Stimulated activated CD4-positive, alpha-beta T cell treated with anti-CD3 and anti-CD28 coated beads, Interleukin-15, amount 100 ng/mL, for 48 hours (primary cell): ENCODE measurements at regions not wholly inside any gene's neighbourhood (a gene's known extent, or its start where the extent isn't known, plus 50 kb on each side); places are given as distances from the start of the nearest gene placed in this dataset.
"Not testable (repeated sequence)": the region's sequence is repeated elsewhere in the genome, so short reads cannot be mapped to it uniquely, and the experiment has no call there.

Experiments used
- DNase-seq, 2 donors: peaks; one replicate each; pipeline ENCODE4 v3.0.0-alpha.2; 2020; ENCODE audit warnings: low read depth in 2 of 2

DNA sequence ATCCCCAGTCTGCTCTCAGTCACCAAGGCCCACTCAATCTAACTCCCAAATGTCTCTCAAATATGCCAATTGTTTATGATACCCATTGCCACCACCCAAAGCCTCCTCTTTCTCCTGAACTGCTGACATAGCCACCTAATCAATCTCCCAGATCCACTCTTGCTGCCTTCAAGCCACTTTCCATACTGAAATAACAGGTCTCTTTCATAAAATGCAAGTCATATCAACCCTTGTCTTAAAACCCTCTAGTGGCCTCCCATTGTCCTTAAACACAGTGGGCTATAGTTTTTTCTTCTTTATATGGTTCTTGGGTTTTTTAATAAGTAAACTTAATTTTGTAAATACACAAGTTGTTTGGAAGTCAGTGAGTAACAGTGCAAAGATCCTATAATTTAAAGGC, 155.2 kb upstream of the ZC3H12C start:
- no peak for DNase-seq

DNA sequence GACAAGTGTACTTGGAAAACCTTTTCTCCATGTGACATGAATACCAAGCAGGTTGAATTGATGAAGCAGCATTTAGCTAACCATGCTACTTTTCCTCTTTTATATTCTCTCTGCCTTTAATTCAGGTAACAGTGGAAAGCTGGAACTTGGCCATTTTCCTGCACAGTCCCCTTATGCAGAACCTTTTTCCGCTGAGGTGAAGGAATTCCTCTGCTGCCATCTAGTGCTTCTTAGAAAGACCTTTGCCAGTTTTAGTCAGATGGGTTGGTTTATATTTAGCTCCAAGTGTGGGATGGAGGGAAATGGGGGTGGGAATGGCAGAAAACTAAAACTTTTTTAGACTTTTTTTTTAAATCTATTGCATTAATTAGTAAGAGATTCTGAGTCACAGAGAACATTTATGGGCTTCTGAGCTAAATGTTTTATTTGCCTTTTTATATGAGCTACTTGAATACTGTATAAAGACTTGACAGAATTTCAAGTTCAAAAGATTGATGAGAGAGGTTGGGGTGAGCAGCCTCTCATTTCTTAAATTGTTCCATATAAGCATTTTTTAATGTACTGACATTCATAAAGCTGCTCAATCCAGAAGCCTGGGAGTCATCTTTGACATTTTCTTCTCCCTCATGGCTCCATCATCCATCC, 153.9 kb upstream of the ZC3H12C start:
- no peak for DNase-seq

DNA sequence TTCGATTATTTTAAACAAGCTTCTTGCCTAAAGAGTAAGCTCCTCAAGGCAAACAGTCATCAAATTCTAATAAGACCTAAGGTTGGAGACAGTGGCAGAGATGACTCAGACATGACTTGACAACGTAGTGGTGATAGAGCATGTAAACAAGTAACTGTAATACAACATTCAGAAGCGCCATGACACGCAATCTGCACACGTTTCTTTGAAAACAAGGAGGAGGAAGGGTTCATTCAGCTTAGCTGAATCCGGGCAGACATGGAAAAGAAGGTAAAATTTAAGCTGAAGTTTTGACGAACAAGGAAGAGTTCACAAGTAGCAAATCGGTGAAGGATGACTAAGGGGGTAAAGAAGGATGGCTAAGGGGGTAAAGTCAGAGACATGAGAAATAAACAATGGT, 152.4 kb upstream of the ZC3H12C start:
- DNase-seq: no peak

DNA sequence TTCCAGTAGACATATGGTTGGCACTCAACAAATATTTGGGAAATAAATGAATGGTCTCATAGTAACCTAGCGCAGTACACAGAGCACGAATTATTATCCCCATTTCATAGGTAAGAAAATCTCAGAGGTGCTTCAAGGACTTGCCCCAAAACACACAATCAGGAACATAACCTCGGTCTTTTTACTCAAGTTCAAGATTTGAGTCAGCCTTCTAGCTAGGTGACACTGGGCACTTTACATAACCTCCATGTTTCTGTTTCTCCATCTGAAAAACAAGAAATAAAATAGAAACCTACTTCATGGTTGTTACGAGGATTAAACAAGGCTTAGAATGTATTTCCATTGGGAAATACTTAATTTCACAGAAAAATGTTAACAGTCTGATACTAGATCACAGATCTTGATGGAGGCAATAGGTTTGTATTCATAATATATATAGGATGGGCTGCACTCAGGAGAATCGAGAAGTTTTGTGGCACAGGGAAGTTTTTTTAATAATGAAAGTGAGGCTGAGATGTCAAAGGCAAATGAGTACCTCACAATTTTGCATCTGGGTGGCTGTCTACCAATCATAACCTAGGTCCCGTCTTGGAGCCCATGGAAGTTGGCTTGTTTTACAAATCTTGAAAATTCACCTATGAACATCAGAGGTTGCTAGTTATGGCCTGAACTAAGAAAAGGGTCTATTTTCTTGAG, 147.4 kb upstream of the ZC3H12C start:
- DNase-seq: no peak

DNA sequence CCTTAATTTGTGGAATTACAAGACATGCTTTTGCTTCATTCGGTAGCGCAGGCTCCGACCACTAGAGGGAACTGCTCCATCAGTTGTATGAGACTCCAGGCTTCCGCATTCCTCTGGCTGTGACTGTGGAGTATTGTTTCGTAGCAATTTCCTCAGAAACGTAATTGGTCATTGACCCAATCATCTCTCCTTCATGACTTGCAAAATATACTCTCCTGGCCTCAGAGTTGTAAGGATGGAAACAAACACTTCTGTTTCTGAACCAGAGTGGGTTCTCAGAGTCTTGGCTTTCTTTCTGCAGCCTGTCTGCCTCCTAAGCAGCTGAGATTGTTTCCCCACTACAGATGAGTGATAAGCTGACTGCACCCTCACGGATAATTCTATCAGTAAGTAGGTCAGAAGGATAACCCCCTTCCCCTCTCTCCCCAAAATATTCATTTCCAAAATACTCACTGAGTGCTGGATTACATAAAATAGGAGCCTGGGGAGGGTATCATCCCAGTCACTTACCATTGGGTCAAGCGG, 146.8 kb upstream of the ZC3H12C start:
- peak; percentile 22 to 41 for DNase-seq

DNA sequence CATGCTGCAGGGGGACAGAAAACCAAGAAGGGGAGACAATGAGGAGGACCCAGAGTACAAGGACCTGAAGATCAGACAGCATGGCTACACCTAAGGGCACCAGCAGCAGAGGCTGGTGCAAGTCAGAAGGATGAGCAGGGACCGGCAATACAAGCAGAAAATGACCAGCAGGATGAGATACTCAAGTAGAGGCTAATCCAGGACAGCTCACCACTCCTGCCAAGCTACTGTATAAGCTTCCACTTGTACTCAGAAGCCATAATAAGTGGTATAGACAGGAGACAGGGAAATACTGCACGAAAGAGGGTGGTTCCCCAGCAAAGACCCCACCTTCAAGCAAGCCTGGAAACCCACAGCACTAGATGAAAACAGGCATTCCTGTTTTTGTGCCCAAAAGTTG, 138.7 kb upstream of the ZC3H12C start:
- no peak for DNase-seq

DNA sequence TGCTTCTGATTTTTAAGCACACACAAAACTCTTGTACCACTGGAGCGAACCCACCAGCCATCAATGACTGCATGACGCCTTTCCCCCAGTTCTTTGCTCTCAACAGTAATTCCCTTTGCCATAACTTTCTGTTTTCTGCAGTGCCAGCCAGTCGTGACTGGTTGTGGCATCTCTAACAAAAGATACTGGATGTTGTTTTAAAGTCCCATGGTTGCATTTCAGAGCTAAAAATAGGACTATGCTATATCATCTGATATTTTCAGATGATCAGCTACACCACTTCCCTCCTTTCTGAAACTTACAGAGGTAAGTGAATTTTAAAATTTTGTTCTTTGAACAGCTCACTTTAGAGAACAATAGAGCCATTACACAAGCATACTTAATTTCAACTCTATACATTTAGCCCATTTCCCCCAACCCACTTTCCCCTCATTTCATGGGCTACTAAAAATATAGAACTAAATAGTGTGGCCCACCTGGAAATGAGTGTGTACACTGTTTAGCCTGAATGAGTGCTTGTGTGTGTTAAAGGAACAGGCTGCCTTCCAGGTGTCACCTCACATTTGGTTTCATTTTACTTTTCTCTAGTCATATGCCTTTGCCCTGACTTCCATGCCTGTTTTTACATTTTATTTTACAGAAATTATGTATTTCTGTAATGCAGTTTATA, 136.9 kb upstream of the ZC3H12C start:
- no peak for DNase-seq

DNA sequence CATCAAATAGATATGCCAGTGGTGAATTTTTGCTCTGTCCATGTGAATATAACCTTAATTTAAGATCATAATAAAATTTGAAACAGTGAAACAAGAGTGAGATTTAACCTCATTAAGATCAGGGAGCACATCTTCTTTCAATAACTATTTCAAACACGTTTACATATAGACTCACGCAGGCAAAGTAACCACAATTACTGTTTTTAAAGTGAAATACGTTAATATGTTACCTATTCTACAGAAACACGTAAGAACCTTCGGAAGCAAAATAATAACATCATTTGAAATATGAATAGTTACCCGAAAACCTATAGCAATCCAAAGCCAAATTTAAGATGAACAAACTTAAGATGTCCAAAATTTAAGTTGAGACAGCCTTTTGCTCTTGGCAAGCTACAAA, 136.2 kb upstream of the ZC3H12C start:
- DNase-seq: no peak

DNA sequence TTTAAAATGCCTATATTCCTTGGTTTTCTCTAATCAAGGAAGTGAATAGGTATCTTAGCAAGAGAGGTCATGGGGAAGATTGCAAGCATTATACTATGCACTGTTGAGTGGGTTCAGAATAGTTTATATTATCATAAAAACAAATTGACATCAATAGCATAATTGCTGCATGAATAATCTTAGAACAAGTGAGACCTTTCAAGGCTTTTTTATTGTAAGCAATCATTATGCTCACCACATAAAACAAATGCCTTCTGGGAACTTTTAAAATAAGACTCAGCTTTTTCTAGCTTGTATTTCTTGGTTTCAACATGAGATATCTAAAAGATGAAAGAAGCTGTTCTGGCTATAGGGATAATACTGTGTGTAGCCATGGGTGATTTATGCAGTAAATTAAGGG, 135.6 kb upstream of the ZC3H12C start:
- no peak for DNase-seq

DNA sequence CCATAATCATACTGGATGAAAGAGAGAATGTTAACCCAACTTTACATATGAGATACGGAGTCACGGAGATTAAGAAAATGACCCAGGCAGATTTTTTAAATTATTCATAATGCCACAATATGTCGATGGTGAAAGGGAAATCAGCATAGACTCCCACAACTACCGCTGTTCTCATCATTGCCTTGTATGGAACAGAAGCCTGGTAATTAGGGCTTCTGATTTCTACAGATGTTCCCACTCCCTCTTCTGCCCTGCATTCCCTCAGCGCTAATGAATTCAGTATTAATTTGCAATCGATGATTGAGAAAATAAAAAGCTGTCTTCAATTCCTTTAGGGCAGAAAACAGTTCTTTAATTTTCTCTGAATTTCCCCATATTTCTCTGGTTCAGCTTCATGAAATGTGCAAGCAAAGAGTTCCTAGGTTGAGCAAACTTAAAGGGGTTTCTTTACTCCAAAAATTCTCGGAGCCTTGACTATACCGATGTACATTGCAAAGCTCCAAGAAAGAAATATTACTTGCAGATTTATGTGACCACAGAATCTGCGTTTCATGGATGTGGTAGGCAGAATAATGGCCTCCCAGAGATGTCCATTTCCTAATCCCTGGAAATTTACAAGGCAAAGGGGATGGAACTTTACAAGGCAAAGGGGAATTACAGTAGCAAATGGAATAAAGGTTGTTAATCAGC, 134.9 kb upstream of the ZC3H12C start:
- DNase-seq: no peak

DNA sequence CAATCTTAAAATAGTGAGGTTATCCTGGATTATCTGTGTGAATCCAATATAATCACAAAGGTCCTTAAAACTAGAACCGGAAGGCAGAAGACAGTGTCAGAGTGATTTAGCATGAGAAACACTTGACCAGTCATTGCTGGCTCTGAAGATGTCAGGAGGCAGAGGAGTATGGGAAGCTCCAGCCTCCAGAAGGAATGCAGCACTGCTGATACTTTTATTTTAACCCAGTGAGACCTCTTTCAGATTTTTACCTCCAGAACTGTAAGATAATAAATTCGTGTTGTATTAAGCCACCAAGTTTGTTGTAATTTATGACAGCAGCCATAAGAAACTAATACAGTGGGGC, 134.4 kb upstream of the ZC3H12C start:
- no peak for DNase-seq

DNA sequence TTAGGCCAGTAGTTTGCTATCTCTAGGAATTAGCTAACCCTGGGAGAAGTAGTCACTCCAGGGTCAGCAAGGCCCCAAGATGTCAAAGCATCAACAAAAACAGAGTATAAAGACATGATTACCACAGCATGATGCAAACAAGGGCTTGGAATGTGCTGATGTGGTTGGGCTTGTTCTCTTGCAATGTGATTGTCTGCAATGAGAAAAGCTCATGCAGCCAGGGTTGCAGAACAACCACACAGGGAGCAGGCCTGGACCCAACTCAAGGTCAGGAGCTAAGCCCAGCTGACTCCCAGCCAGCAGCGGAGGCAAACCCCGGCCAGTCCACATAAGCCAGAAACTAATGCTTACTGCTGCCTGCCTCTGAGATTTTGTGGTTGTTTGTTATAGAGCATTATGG, 132.4 kb upstream of the ZC3H12C start:
- DNase-seq: no peak

DNA sequence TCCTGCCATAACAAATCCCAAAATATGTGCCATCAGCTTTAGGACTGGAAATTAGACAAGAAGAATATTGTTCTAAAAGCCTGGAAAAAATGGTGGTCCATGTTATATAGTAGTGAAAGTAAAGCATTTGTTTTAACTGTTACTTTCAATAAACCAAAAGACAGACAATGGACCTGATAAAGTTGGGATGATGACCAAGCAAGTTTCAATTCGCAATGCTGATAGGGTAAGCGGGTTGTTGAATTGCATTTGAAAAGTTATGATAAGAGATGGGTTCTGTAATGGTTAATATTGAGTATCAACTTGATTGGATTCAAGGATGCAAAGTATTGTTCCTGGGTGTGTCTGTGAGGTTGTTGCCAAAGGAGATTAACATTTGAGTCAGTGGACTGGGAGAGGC, 131.9 kb upstream of the ZC3H12C start:
- no peak for DNase-seq

DNA sequence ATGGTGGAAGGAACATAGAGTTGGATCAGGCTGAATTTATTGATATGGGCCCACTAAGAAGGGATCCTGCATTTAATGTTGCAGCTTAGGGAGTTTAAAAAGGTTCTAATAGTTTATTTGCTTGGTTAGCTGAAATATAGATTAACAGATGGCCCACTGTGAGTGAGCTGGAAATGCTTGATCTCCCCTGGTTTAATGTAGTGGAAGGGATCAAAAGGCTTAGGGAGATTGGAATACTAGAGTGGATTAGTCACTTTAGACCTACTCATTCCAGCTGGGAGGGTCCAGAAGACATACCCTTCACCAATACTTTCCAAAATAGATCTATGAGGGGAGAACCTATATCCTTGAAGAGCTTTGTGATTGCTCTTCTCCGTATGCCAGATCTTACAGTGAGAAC, 130.1 kb upstream of the ZC3H12C start:
- no peak for DNase-seq

DNA sequence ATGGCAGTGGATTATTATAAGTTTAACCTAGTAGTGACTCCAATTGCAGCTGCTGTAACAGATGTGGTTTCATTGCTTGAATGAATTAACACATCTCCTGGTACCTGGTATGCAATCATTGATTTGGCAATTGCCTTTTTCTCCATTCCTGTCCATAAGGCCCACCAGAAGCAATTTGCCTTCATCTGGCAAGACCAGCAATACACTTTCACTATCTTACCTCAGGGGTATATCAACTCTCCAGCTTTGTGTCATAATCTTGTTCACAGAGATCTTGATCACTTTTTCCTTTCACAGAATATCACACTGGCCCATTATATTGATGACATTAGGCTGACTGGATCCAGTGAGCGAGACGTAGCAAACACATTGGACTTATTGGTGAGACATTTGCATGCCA, 128.7 kb upstream of the ZC3H12C start:
- DNase-seq: no peak

DNA sequence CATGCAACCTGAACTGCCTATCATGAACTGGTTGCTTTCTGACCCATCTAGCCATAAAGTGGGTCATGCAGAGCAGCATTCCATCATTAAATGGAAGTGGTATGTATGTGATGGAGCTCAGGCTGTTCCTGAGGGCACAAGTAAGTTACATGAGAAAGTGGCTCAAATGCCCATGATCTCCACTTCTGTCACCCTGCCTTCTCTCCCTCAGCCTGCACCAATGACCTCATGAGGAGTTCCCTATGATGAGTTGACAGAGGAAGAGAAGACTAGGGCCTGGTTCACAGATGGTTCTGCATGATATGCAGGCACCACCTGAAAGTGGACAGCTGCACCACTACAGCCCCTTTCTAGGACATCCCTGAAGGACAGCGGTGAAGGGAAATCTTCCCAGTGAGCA, 127.7 kb upstream of the ZC3H12C start:
- not testable (repeated sequence) for DNase-seq

DNA sequence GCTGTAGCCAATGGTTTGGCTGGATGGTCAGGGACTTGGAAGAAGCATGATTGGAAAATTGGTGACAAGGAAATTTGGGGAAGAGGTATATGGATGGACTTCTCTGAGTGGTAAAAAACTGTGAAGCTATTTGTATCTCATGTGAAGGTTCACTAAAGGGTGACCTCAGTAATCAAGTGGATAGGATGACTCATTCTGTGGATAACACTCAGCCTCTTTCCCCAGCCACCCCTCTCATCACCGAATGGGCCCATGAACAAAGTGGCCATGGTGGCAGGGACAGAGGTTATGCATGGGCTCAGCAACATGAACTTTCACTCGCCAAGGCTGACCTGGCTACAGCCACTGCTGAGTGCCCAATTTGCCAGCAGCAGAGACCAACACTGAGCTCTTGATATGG, 127.3 kb upstream of the ZC3H12C start:
- DNase-seq: not testable (repeated sequence)

DNA sequence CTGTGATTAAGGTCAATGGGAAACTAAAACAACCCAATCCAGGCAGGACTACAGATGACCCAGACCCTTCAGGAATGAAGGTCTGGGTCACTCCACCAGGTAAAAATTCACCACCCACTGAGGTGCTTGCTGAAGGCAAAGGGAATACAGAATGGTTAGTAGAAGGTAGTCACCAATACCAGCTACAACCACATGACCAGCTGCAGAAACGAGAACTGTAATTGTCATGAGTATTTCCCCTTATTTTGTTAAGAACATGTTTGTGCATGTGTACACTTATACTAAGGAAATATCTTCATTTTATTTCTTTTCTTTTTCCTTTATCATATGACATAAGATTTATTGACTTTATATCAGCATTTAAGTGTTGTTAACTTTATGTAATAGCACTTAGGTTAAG, 126.1 kb upstream of the ZC3H12C start:
- DNase-seq: not testable (repeated sequence)

DNA sequence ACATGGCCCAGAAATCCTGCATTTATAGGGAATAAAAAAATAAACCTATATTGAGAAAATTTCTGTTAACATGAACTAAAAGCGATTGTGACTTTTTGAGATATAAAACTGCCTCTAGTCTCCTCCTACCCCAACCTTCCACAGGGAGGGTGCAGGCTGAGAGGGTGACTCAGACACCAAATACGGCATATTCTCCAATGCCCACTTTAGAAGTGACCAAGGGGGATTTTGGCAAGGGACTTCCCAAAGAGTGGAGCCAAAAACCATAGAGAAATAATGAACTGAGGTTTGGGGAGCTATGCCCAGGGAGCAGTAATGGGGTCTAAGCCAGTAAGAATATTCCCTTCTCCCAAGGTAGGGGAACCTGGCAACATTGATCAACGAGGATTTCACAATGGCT, 124.9 kb upstream of the ZC3H12C start:
- DNase-seq: no peak

DNA sequence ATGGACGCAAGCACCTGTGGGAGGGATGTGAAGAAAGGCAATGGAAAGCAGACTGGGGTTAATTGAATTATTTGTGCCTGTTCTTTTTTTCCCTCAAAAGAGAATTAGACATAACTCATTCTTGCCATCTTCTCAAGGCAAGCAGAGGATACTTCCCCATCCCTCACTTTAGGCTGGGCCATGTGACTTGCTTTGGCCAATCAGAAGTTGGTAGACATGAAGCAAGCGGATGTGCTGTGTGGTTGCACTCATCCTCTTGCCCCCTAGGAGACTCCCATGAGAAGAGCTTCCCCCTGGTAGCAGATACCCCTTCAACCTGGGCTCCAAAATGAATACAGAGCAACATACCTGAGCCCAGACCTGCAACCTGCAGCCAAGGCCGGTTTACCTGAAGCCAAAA, 124.4 kb upstream of the ZC3H12C start:
- no peak for DNase-seq

DNA sequence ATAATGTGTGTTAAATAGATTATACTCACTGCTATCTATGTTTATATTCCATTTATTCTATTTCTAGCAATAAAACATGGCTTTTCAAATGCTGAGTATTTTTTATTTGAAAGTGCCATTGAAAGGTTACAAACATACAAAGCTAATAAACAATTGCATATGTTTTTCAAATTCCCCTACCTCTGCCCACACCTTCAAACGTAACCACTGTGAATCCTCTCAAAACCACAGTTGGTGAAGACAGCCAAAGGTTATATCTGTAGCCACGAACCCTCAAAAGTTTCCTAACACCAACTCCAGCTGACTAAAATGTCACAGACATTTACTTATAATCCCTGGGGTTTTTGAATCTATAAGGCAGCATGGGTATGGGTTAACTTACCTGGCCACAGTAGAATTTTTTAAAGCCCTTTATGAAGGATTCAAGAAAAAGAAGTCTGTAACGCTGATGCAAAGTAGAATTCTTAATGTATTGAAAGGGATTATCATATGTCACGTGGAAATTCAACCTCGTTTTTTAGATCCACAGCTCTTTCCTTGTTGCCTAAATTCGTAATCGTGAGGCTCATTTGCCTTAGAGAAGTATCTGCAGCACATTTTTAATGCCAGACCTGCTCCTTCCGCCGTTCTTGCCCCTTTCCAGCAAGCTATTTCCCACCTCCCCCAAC, 122.5 kb upstream of the ZC3H12C start:
- no peak for DNase-seq

DNA sequence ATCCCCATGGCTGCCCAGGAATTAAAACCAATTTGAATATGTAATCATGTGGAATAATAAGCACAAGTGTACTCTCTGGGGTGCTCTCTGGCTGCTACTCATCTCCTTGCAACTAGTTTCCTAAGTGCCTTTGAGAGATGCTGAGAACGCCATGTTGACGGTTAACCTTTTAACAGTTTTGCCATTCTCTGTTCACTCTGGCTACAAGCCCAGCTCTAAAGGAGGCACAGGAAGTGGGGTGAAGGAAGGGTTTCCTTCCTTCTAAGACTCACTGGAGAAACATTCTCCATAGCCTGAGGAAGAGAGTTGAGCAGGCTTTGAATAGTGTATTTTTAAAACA, 122.0 kb upstream of the ZC3H12C start:
- no peak for DNase-seq
